GM18502 (cell line): ENCODE measurements at regions not wholly inside any gene's neighbourhood (a gene's known extent, or its start where the extent isn't known, plus 50 kb on each side); places are given as distances from the start of the nearest gene placed in this dataset.

ENCODE experiments used
- ATAC-seq: cut with Tn5 transposase; IDR thresholded peaks from one replicate; pipeline ENCODE4 v1.9.1; 2021; ENCODE audit warnings: mild to moderate bottlenecking; ENCODE audit not compliant: unreplicated experiment, poor library complexity

- no peak for ATAC-seq
These were observed 236.3 kb upstream of the MKI67 start for GRCh38 chr10:128362514-128362913.

DNA sequence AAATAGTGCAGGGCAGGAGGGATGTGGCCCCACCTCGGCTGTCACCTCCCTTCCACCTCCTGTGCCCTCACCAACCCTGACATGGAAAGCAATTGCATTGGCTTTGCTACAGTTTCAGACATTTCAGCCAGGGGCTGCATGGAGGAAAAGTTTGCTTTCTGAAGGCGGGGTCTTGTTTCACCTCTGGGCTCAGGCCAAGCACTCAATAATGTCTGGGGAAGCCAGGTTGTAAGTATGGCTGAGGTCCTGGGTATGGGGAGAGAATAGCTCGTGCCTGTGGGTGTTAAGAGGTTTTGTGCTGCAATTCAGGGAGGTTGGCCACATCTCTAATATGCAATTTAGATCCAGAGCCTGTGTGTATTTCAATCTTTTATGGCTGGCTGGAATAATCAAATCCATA lies 238.4 kb upstream of the MKI67 start:
- ATAC-seq, result no peak

DNA sequence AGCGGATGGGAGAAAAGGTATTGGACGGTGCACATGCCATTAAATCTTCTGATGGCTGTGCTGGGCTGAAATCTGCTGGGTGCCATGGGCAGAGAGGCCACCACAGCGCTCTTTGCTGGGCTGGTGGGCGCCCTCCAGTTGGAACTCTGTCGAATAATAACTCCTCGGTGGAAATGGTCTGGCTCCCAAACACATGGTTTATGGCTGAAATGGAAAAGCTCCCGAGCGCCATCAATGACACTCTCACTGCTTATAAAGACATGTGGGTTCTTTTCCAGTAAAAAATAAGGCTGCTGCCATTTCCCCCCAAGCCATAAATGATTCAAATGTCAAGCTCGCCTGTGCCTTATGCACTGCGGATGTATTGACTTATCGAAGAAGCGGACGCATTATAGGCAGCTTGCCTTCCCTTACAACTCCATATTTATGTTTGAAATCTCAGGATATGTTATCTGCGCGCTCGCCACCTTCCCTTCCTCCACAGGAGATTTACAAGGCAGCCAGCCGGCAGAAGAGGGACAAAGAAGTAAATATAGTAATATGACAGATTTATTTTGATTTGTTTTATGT lies 239.0 kb upstream of the MKI67 start:
- no peak for ATAC-seq

DNA sequence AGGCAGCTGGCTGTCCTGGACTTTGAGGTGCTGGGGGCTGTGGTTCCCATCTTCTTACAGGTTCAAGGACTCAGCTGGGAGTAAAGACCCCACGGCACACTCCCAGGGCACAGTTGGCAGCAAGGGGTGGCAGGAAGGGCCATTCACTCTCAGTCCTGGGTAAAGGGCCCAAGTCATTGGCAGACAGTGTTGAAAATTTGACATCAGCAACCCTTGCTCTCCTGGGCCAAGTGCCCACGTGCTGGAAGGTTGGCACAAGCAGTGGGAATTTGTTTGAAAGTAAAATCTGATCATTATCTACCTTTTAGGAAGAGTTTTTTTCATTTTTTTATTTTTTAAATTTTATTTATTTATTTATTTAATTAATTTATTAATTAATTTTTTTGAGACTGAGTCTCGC lies 241.6 kb upstream of the MKI67 start:
- no peak for ATAC-seq

- ATAC-seq, result no peak
These were observed 243.0 kb upstream of the MKI67 start for GRCh38 chr10:128369101-128369650.

GRCh38 chr10:128373071-128373749 lies 247.0 kb upstream of the MKI67 start:
- ATAC-seq, result peak; percentile 87

- ATAC-seq, result no peak
These were observed 247.6 kb upstream of the MKI67 start for GRCh38 chr10:128373831-128374230.

- no peak for ATAC-seq
These were observed 248.9 kb upstream of the MKI67 start for GRCh38 chr10:128375171-128375570.

GRCh38 chr10:128377364-128377987 lies 251.3 kb upstream of the MKI67 start:
- no peak for ATAC-seq

DNA sequence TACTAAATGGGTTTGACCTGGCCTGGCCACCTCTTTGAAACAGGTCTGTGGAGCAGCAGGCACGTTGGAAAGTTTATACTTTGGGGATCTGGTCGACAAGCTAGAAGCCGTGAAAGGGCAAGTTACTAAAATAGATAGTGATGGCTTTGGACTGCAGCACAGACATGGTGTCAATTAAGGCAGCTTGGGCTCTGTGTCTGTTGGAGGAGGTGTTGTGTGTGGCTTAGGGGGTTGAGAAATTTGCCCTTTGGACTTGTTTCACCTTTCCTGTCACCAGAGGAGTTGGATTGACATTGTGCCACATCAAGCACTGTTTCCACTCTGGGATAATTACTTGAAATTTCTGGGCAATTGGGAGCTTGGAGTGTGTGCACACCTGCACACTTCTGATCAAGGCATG lies 251.8 kb upstream of the MKI67 start:
- no peak for ATAC-seq

DNA sequence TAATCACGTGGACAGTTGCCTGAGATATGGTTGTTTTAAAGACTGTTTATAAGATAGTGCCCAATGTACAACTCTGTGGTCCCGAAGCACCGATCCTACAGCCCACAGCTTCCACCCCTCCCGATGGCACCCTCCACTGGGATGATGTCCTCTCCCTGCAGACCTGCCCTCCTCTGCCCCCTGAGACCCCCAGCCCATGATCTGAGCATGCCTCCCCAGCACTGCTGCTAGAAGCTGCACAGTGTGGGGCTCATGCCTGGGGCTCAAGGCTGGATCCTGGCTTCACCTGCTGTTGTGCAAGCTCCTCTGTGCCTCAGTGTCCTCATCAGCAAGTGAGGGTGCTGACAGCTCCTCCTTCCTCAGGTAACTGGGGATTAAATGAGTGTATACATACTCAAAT lies 254.7 kb upstream of the MKI67 start:
- no peak for ATAC-seq

DNA sequence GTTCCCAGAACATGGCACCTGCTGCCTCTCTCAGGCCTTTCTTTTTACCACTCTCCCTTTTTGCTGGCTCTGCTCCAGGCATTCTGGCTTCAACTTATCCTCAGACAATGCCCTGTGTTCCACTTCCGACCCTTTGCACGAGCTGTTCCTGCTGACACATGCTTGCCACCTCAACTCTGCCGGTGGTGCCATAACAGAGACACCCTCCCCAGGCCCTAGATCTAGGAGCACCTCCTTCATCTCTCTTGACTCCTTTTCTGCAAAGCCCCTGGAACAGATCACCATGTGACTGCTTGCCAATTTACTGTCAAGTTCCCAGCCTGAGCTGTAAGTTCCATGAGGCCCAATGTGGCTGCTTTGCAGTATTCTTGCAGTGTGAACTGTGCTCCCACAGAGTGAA lies 256.0 kb upstream of the MKI67 start:
- ATAC-seq, result no peak

DNA sequence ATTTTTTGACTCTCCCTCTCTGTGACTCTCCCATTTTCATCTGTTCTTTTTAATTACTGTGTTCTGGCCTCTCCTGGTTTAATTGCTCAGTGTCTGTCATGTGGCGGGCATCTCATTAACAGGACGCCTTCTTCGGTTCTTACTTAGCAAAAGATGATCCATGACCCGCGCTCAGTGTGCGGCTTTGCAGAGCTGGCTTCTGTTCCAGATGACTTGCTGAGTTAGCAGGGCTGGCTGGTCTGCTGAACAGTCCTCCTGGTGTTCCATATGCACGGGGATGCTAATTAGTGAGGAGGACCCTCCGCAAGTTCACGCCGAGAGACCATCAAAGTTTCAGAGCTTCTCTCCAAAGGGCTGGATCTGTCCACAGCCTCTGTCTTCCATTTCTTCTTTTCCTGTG lies 258.6 kb upstream of the MKI67 start:
- ATAC-seq, result no peak

DNA sequence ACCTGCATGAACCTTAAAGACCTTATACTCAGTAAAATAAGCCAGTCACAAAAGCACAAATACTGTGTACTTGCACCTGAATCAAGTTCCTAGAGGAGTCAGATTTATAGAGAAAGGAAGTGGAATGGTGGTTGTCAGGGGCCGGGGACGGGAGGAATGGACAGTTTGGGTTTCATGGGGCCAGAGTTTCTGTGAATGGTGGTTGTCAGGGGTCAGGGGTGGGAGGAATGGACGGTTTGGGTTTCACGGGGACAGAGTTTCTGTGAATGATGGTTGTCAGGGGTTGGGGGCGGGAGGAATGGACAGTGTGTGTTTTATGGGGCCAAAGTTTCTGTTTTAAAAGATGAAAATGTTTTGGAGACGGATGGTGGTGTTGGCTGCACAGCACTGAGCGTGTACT lies 260.0 kb upstream of the MKI67 start:
- no peak for ATAC-seq

- no peak for ATAC-seq
These were observed 260.8 kb upstream of the MKI67 start for GRCh38 chr10:128386816-128387604.

GRCh38 chr10:128390596-128390995 lies 264.4 kb upstream of the MKI67 start:
- no peak for ATAC-seq

DNA sequence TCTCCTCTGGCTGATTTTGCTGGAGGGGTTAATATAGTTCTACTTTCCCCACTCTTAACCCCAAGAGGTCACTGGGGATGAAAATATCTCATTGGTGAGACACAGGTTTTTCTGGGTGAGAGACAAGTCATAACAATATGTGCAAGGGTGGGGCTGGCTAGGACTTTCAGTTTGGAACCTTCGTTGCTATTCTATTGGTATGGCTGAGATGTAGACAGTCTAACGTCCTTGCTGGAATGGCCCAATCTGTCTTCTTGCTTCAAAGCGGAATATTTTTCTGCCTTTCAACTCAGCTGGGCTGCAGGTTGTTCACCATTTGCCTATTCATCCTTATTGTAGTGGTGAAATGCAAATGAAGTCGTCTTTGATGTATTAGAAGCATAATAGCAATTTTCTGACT lies 267.3 kb upstream of the MKI67 start:
- ATAC-seq, result no peak

GRCh38 chr10:128398118-128398517 lies 271.9 kb upstream of the MKI67 start:
- ATAC-seq, result no peak

- ATAC-seq, result no peak
These were observed 272.8 kb upstream of the MKI67 start for GRCh38 chr10:128398999-128399398.

DNA sequence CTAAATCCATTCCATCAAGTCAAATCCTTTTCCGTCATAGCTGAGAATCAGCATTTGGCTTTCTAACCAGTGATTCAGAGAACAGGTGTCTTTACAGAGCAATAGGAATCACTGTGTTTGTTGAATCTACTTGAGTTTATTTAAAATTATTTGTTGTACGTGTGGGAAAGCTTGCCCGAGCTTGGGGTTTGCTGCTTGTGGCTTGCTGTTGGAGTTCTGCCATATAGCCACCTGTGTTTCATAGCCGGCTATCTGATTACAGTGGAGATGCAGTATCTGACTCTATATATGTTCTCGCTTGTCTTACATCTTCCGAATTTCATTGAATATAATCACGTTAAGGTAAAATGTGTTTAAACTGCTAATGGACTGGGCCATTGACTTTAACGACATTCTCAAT lies 274.3 kb upstream of the MKI67 start:
- no peak for ATAC-seq

- no peak for ATAC-seq
These were observed 279.2 kb upstream of the MKI67 start for GRCh38 chr10:128405450-128405849.
